VCaP (cell line): ENCODE measurements at regions not wholly inside any gene's neighbourhood (a gene's known extent, or its start where the extent isn't known, plus 50 kb on each side); places are given as distances from the start of the nearest gene placed in this dataset.

Experiments used
- H3K27ac ChIP-seq: fragments of 450-650 bp; 2 replicates; pipeline ENCODE4 v1.5.1; 2017
- CTCF ChIP-seq: fragments of 450-650 bp; conservative IDR thresholded peaks from 2 replicates; pipeline ENCODE4 v1.5.1; 2017; ENCODE audit warnings: mild to moderate bottlenecking, moderate library complexity

DNA sequence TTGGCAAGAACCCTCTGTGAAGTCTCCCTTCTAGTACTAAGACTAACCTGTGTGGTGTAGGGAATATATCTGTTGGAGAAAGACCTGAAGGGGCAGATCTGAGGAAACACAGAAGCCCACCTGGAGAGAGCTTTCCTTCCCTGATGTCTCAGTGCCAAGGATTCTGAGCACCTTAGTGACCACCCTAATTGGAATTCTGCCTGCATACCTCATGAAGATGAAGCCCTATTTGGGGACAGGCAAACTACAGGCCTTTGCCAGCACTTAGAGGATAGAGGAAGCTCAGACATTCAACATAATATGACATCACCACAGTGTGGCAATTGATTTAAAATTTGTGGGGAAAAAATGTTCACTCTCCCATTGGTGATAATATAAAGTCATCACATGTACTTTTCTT is 766.2 kb upstream of the KIRREL3 start:
- H3K27ac ChIP-seq = peak overlapping the region; percentile 47; the same call in 1 of the 2 replicates
- TF ChIP-seq CTCF = no peak

DNA sequence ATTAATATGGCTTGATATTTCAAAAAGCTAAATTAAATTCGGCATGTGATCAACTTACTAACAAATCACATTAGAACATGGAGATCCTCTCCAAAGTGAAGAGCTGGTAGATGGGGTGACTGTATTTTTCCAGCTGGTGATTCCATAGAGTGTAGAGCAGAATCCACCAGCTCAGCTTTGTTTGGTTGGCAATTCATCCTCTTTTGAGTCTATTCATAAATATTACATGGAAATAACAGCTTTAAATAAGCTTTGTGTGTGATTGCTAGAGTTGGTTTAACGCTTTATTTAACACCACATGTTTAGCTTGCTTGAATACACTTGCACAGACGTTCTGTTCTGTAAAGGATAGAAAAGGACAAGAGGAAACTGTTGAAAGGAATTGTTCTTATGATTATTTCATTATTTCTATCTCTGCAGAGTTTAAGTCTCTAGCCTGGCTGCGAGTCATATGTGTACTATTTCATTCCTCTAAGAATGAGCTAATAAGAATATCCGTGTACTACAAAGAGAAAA is 738.3 kb upstream of the KIRREL3 start:
- no peak for TF ChIP-seq CTCF
- H3K27ac ChIP-seq = no peak overlapping the region

DNA sequence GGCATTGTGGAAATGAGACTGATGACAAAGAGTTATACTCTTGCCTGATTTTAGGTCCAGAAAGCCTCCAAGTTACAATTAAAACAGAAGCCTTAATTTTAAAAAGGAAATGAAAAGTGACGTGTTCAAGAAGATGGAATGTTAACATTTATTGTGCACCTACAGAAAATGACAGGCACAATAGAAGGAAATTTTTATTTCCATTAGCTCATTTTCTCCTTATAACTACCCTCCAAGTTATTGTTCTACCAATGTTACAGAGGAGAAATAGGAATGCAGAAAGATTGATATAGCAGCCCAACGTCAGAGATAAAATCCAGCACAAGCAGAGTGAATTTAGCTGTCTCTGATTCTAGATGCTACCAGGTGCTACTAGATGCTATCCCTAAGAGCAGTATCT is 736.9 kb upstream of the KIRREL3 start:
- no peak for TF ChIP-seq CTCF
- no peak overlapping the region for H3K27ac ChIP-seq

DNA sequence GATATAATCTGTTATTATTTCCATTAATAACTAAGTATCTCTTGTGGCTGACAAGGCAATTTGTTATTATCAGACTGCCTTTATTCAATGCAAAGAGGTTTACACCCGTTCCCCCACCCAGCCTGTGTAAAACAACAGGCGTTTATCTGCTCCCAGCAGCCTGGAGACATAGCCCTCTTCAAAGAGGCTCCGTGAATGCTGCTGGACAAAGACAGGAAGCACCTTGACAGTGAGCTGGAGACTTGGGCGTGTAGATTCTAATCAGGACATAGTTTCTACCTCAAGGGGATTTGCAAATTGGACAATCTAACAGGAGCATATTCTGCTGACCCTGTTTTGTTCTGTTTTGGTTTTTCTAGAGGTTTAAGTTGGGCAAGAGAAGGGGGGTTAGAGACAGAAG is 733.0 kb upstream of the KIRREL3 start:
- H3K27ac ChIP-seq = no peak overlapping the region
- no peak for TF ChIP-seq CTCF

DNA sequence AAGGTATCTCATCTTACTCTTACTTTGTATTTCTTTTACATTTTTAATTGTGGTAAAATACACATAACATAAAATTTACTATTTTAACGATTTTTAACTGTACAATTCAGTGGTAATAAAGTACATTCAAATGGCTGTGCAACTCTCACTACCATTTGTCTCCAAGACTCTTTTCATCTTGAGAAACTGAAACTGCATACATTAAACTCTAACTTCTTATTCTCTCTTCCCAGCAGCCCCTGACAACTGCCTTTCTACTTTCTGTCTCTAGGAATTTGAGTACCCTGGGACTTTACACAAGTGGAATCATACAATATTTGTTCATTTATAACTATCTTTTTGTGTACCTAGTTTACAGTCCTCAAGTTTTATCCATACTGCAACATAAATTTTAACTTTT is 725.8 kb upstream of the KIRREL3 start:
- TF ChIP-seq CTCF = no peak
- H3K27ac ChIP-seq = no peak overlapping the region

GRCh38 chr11:127723714-127724113 is 723.1 kb upstream of the KIRREL3 start:
- TF ChIP-seq CTCF = no peak
- no peak overlapping the region for H3K27ac ChIP-seq

DNA sequence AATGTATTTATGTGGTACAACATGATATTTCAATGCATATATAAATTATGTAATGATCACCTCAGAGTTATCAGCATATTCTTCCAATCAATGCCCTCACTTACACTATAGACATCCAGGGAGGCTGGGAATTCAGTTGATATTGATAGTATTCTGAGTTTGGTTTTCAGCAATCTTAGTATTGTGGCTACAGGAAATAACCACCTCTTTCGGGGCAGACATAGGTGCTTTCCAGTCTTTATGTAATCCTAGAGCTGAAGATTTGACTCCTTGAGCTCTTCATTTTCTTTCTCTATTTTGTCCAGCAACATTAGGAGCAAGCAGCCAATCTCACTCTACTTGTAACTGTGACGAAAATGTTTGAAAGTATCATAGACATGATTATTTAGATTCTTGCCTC is 712.7 kb upstream of the KIRREL3 start:
- no peak for TF ChIP-seq CTCF

More for the DNA sequence above, 712.7 kb upstream of the KIRREL3 start:
- no peak overlapping the region for H3K27ac ChIP-seq
